ENCODE measurements at regions not wholly inside any gene's neighbourhood (a gene's known extent, or its start where the extent isn't known, plus 50 kb on each side); places are given as distances from the start of the nearest gene placed in this dataset.

GRCh38 chr5:60458666-60459065, 241.3 kb downstream of the DEPDC1B start:
- intact Hi-C loops (cut with micrococcal nuclease; ENCODE audit: unreplicated experiment), result no loop called here

More at GRCh38 chr5:60458666-60459065, 241.3 kb downstream of the DEPDC1B start:
- no peak for DNase-seq (ENCODE audit: low read depth, low spot score)
- no peaks in the 10 kb centered on the region for H3K9me3 ChIP-seq (replicated peaks; ENCODE audit: control insufficient read depth, insufficient read depth, low read length)
- in situ Hi-C loops (cut with MboI), result no loop called here
- ChIA-PET CTCF (no interaction called here), SMC1A (ENCODE audit: uncharacterized antibody, unreplicated experiment) (no interaction called here), RAD21 (ENCODE audit: unreplicated experiment) (no interaction called here), POLR2A (no interaction called here)
- no peaks in the 10 kb centered on the region for H4K20me1 ChIP-seq (ENCODE audit: control insufficient read depth, insufficient read depth)
- no peak overlapping the region for H2AFZ ChIP-seq (ENCODE audit: control insufficient read depth, low read depth, low read length)
- no peak for FAIRE-seq
- no peaks in the 10 kb centered on the region for H3K4me1 ChIP-seq (ENCODE audit: control insufficient read depth, insufficient read depth, low read length)
- ATAC-seq, result no peak
- H3K36me3 ChIP-seq (ENCODE audit: control insufficient read depth in 2 of 2, insufficient read depth in 2 of 2, low read length in 1 of 2), result no peaks in the 10 kb centered on the region
- no peaks in the 10 kb centered on the region for H3K79me2 ChIP-seq (ENCODE audit: control insufficient read depth, insufficient read depth, low read length)
- no TSS peak for BruUV-seq (replicated peaks)
- no peak overlapping the region for H3K4me3 ChIP-seq
- TF ChIP-seq ETV6 (conservative IDR thresholded peaks at IDR 0.05 in 1 of 2, IDR thresholded peaks at IDR 0.05 in 1 of 2; ENCODE audit: borderline replicate concordance in 1 of 2, low read depth in 1 of 2) (no peak), MTA2 (IDR thresholded peaks at IDR 0.05; ENCODE audit: low read depth) (no peak), RAD21 (IDR thresholded peaks at IDR 0.05; ENCODE audit: insufficient read depth, low read depth, low read length) (no peak), KLF5 (IDR thresholded peaks at IDR 0.05; ENCODE audit: partially characterized antibody) (no peak), POLR2AphosphoS5 (IDR thresholded peaks at IDR 0.05; ENCODE audit: low read length) (no peak), SP1 (IDR thresholded peaks at IDR 0.05; ENCODE audit: low read depth, low read length) (no peak), SUPT20H (IDR thresholded peaks at IDR 0.05; ENCODE audit: borderline replicate concordance, control insufficient read depth, low read depth, low read length) (no peak), CBX3 (IDR thresholded peaks at IDR 0.05; ENCODE audit: borderline replicate concordance, low read depth) (no peak), PBX3 (IDR thresholded peaks at IDR 0.05; ENCODE audit: insufficient replicate concordance, low read depth, low read length) (no peak), FOXM1 (IDR thresholded peaks at IDR 0.05; ENCODE audit: low read depth, low read length) (no peak), POLR2AphosphoS2 (IDR thresholded peaks at IDR 0.05; ENCODE audit: low read depth, low read length) (no peak), STAT3 (IDR thresholded peaks at IDR 0.05; ENCODE audit: low read depth, low read length) (no peak), MYC (IDR thresholded peaks at IDR 0.05; ENCODE audit: insufficient read depth, insufficient read length, insufficient replicate concordance, low read length, severe bottlenecking) (no peak), MYB (IDR thresholded peaks at IDR 0.05; ENCODE audit: borderline replicate concordance, low read depth, low read length) (no peak), PAX5 (IDR thresholded peaks at IDR 0.05; ENCODE audit: borderline replicate concordance, low read depth, low read length) (no peak), NRF1 (conservative IDR thresholded peaks at IDR 0.05; ENCODE audit: low read depth, low read length) (no peak), CHD4 (IDR thresholded peaks at IDR 0.05) (no peak)
- TF ChIP-seq, protein P1, sequence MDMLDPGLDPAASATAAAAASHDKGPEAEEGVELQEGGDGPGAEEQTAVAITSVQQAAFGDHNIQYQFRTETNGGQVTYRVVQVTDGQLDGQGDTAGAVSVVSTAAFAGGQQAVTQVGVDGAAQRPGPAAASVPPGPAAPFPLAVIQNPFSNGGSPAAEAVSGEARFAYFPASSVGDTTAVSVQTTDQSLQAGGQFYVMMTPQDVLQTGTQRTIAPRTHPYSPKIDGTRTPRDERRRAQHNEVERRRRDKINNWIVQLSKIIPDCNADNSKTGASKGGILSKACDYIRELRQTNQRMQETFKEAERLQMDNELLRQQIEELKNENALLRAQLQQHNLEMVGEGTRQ (IDR thresholded peaks at IDR 0.05; ENCODE audit: borderline replicate concordance, low read depth, low read length), result no peak
- TF ChIP-seq, protein P2, sequence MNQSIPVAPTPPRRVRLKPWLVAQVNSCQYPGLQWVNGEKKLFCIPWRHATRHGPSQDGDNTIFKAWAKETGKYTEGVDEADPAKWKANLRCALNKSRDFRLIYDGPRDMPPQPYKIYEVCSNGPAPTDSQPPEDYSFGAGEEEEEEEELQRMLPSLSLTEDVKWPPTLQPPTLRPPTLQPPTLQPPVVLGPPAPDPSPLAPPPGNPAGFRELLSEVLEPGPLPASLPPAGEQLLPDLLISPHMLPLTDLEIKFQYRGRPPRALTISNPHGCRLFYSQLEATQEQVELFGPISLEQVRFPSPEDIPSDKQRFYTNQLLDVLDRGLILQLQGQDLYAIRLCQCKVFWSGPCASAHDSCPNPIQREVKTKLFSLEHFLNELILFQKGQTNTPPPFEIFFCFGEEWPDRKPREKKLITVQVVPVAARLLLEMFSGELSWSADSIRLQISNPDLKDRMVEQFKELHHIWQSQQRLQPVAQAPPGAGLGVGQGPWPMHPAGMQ (IDR thresholded peaks at IDR 0.05; ENCODE audit: borderline replicate concordance), result no peak
- H3K9ac ChIP-seq (ENCODE audit: control insufficient read depth, insufficient read depth, low read length), result no peak overlapping the region
- 72% methylated on average over 7 of the region's 7 CpGs for WGBS (ENCODE audit: insufficient coverage, insufficient replicate concordance, low lambda C conversion rate, missing lambda C conversion rate)
- no peak overlapping the region for H3K27ac ChIP-seq (ENCODE audit: control insufficient read depth, insufficient read depth)
- no peaks in the 10 kb centered on the region for H3K27me3 ChIP-seq (replicated peaks in 1 of 2; ENCODE audit: control insufficient read depth in 2 of 2, insufficient read depth in 2 of 2, low read length in 1 of 2)
- no peak overlapping the region for H3K4me2 ChIP-seq (ENCODE audit: control insufficient read depth, insufficient read depth)
